GM21576 (cell line): ENCODE measurements at regions not wholly inside any gene's neighbourhood (a gene's known extent, or its start where the extent isn't known, plus 50 kb on each side); places are given as distances from the start of the nearest gene placed in this dataset.
"Not testable (repeated sequence)": the region's sequence is repeated elsewhere in the genome, so short reads cannot be mapped to it uniquely, and the experiment has no call there.

Experiments
- ATAC-seq: cut with Tn5 transposase; IDR thresholded peaks from one replicate; pipeline ENCODE4 v1.9.1; 2021; ENCODE audit warnings: mild to moderate bottlenecking, moderate library complexity; ENCODE audit not compliant: unreplicated experiment

DNA sequence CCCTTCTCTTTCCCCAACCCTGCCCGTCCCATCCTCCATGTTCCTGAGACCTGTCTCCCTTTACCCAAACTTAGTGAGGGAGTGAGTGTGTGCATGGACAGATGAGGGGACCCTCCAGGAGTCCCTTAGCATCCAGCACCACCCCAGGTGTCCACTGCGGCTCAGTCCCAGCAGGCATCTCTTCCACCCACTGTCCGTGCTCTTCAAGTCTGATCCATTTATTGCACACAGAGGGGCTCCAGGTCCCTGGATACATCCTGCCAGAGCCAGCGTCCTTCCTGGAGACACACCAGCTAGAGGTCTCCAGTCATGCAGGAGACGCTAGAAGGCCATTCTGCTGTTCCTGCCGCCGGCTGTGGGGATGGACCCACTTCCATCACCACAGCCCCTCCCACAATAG, 239.2 kb downstream of the ADGRD1 start:
- no peak for ATAC-seq

DNA sequence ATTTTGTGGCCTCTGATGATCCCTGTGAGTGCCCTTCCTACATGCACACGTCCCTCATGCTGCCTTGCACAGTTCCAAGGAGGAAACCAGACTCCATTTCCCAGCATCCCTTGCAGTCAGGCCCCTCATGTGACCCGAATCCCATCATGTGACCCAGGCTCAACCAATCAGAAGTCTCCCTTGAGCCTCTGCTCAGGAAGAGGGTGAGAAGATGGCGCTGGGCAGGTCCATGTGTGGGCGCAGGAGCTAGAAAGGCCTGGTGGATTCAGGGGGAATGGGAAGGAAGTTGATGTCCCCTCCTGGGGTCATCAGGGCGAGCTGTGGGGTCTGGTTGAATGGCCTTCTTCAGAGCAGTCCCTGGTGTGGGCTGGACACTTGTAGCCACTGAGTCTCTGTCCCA, 240.5 kb downstream of the ADGRD1 start:
- ATAC-seq, result no peak

DNA sequence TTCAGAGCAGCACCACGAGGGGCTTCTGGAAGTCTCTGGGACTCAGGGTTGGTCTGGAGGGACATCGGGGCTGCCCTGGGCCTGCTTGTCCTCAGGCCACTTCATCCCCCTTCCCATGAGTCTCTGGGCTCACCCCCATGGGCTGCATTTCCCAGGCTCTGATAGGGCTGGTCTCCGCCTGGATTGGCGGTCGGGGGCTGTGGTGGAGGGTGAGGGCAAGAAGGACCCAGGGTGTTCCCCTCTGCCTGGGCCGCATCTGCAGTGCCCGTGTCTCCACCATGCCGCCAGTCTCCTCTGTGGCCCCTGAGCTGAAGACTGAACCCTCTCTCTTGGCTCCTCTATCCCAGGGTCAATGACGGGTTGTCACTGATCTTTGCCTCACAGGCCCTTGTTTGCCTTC, 242.1 kb downstream of the ADGRD1 start:
- no peak for ATAC-seq

DNA sequence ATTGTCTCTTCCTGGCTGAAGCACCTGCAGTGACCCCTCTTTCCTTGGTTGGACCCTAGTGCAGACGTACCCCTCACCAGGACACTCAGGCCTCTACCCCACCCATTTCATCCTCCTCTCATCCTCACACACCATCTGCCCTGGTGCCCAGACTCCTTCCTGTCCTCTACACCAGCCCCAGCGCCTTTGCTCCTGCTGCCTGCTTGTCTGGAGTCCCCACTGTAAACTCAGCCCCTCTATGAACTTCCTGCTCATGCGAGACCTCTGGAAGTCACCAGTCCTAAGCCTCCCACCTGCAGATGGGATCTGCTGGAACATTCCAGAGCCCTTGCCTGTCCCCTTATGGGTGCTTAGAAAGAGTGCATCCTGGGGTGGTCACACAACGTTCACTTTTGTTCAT, 242.5 kb downstream of the ADGRD1 start:
- ATAC-seq, result no peak

DNA sequence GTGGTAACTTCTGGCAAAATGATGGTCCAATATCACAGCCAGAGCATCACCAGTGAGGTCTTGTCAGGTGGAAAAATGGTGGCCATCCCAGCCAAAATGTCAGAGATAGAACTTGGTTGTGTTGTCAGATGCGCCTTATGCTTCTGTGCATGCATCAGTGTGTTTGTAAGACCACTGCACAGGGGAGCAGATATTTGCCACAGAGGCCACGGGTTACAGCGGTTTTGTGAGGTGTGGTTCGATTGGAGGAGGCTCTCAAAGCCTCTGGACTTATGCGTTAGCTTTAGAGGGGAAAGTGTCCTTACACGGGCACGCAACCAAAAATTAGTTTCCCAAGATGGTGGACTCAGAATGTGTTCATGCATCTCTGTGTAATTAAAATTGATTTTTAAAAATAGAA, 243.8 kb downstream of the ADGRD1 start:
- no peak for ATAC-seq

DNA sequence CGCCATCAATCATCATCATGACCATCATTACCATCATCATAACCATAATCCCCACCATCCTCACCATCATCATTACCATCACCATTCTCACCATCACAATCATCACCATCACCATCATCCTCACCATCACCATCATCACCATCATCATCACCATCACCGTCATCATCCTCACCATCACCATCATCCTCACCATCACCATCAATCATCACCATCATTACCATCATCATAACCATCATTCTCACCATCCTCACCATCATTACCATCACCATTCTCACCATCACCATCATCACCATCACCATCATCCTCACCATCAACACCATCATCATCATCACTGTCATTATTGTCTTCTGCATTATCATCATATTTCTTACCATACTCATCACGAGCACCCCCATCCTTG, 245.5 kb downstream of the ADGRD1 start:
- no peak for ATAC-seq

DNA sequence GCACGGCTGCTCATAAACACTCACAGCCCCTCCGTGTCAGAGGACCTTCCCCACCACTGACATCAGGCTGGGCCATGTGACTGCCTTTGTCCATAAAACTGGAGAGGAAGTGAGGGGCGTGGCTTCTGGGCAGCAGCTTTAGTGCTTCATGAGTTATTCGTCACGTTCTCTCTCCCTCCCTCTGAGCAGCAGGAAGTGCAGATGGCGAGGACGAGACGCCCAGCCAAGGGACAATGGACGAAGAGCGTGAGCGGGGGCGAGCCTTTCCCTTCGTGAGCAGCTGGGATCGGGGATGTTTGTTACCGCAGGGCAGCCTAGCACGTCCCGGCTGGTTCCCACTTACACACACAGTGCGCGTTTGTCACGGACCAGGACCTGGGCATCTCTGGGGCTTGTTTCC, 248.2 kb downstream of the ADGRD1 start:
- not testable (repeated sequence) for ATAC-seq

DNA sequence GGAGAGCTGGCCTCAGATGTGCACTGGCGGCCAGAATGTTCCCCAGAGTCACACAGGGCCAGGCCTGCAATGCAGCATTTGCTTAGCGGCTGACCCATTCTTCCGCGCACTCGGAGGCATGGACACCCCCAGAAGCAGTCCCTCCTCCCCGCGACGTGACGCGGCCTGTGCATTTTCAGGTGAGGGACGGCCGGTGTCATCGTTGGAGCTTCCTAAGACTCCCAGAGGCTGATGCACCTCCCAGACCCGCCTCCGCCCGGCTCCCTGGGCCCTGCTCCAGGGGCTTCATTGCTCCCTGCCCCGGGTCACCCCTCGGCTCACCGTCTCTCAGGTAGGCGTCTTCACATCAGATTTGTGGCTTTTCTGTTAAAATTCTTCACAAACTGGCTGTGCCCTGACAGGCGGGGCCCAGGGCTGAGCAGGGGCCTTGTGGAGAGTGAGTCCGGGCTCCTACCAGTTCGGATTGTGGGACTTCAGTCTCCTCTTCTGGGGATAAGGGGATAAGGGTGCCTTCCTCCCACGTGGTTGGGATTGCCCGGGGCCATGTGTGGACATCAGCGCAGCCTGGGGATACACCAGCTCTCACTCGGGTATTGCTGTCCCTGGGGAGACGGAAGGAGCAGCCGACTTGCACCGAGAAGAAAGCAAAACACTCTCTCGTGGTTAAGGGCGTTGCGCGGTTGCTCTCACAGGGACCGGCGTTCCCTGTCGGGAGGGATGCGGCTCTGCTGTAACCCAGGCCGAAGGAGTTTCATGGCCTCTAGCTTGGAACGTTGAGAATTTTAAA, 249.1 kb downstream of the ADGRD1 start:
- ATAC-seq, result no peak

DNA sequence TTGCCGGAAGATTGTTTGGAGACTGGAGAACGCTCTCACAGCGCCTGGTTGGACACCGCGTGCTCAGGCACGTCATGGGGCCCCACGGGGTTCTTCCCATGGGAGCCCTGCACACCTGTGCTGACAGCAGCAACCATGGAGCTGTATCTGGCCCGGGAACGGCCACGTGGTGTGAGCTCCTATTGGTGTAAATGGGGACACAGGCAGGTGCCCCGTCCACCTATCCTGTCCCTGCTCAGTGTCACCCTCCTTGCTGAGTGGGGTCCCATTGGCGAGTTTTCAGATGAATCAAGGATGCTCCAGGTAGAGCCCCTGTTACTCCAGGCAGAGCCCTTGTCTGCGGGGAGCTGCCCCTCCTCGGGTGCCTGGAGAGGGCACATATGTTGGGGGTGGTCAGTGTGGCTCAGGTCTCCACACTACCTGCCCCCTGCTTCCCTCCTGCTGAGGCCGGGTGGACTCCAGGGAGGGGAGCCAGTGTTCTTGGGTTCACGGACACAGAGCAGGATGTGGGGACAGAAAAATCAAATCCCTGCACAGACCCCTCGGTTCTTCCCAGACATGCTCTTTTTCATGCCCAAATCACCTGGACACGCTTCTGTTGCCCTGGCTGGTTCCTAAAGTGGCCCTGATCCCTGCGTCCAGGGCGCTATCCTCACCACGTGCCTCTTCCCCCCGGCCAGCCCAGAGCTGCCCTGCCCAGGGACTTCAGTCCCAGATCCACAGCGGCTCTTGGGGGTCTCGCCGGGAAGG, 250.1 kb downstream of the ADGRD1 start:
- no peak for ATAC-seq

DNA sequence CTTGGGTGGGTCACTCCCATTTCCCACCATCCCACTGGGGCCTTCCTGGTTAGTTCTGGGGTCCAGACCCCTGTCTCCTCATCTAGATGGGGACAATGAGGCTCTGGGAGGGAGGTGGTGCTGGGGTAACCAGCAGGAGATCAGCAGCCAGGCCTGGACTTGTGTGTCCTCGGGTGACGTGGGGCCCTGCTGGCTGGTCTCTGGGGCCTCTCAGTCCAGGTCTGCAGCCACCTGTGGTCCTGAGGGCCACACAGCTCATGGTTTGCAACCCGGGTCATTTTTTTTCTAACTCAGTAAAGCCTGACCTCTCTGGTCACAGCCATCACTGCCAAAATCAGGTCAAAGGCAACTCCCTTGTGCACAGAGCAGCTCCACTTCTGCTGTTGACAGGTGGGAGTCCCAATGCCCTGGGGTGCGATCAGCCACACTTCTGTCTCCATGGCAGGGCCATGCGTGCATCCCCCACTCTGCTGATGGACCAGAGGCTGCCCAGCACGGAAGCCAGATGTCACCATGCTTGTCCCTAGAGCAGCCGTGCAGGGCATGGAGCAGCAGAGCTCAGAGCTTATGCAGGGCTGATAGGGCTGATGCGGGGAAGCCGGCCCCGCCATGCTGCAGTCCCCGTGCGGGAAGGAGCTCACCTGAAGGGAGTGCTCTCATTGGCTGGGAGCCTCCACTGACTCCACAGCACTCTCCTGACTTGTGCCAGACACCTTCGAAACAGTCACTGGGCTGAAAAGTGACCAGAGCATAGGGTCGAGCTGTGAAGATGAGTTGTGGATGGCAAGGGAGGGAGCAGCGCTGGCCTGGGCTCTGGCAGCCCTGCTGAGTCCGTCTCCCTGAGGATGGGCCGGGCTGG, 250.9 kb downstream of the ADGRD1 start:
- ATAC-seq, result no peak

DNA sequence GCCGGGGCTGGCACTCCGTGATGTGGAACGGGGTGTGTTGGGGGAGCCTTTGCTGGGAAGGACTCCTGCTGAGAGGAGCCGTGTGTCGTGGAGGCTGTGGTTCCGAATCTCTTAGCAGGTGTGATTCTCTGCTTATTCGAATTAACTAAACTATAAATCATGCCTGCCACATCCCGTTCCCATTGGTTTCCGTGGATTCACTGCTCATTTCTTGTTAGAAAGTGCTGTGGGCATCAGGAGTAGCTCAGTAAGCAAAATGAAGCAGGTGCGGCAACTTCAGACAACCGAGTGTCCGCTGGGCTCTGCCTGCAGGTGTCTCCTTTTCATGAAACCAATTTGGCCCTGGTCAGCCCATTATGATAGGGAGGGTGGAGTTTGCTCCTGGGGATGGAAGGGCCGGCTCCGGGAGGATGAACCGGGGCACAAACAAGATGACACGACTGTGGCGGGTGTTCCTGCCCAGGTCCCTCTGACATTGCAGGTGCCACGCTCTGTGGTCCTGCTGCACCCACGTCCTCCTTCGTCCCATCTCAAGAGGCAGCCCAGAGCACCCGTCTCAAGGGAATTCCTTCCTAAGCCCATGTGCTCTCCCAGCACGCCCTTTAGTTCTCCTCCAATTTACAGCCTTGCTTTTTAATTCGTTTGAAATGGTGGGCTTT, 251.7 kb downstream of the ADGRD1 start:
- not testable (repeated sequence) for ATAC-seq

DNA sequence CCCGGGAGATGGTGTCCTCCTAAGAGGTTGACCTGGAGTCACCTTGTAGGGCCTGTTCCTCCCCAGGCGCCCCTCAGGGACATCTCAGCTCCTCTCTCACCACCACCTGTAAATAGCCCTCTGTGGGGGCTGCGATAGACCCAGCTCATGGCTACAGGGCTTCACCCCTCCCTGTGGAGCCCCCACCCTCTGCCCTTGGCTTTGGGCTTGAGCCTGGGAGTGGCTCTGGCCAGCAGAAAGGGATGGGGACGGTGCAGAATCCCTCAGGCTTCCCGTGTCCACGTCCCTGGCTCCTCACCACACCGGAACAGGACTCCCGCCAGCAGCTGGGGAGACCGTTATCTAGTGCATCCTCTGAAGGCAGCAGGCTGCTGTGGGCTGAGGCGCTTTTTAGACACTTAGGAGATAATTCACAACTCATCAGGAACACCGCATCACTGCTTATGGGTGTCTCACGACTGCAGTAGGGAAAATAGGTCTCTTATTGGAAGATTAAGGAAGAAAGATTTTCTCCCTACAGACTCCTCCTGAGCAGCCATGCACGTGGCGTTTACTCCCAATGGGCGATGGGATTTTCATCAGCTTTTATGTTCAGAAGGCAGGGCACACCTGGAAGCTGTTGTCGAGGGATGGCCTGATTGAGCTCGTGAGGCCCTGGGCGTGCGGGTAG, 253.1 kb downstream of the ADGRD1 start:
- ATAC-seq, result not testable (repeated sequence)

DNA sequence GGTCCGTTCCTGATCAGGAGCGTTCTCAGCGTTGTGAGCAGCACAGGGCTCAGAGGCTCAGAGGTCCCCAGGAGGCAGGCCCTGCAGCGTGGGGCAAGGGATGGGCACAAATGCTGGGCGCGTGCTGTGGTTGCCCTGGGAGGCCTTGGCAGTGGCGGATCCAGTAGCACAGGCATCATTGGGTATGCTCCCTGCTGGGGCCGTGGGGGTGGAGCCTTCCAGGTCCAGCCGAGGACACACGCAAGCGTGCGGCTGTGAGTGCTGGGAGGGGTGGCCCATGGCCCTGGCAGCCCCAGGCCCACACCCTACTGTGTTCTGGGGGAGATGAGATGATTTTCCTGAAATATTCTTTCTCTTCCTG, 253.6 kb downstream of the ADGRD1 start:
- ATAC-seq, result not testable (repeated sequence)

DNA sequence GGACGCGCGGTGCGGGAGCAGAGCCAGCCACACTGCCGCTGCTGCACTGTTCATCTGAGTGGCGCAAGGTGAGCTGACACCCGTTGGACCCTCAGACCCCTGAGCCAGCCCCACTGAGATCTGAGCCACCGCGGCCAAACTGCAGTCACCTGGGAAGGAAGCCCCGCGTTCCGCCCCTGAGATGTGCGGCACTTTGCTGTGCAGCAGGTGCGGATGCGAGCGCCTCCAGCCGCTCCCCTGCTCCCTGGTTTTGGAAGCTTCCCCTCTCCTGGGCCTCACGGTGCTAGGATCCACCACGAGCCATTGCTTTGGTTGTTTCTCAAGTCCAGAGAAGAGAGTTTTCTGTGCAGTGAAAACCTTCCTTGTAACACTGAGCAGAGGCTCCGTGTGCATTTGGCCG, 254.1 kb downstream of the ADGRD1 start:
- ATAC-seq, result not testable (repeated sequence)

DNA sequence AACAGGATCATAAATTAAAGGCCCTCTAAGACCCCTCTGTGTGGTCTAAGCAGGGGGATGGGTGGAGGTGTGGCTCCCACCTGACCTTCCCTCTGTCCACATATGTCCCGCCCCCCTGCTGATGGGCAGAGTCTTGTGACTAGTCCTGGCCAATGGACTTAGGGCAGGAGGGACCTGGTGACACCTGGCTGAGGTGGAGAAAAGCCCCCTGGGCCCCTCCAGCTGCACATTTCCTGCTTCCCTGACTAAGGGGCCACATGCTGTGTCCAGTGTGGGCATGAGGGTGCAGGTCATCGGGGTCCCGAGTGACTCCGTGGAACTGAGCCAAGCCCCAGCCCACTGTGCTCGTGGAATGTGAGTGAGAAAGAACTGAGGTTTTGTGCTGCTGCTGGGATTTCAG, 254.7 kb downstream of the ADGRD1 start:
- no peak for ATAC-seq

DNA sequence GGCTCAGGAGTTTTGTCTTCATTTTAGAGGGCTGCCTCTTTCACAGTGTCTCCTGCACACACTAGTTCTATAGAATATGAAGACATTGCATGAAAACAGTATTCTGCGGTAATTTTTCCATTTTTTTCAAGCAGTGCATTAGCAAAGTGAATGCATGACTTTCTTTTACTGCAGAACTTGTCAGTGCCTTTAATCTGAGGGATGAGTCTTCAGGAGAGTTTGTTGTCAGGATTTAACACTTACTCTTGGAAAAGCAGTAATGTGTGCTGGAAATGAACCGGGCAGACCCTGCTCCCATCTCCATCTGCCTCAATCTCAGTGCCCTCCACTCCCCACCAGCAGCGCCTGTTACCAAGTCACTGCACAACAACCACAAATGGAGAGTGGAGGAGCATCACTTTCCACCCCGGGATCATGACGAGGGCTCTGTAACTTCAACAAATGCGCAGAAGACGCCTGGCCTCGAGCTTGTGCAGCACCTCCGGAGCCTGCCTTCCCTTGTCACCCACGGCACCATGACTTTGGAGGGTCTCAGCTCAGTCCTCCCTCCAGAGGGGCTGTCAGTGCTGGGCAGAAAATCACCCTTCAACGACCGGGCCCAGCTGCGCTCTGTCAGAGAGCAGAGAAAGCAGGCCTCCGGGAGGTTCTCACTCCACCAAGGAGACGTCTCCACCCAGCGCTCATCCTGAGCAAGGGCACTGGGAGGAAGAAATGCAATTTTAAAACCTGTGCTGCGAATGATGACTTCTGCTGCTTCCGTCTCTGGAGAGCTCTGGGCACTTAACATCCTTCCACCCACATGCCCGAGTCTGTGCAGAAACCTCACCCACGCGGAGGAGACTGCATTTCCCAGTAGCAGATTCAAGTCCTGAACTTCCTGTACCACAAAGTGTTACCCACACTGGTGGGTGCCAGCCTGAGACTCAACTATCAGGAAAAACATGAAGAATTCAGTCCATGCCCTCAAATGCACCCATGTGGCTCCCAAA, 255.7 kb downstream of the ADGRD1 start:
- ATAC-seq, result no peak

DNA sequence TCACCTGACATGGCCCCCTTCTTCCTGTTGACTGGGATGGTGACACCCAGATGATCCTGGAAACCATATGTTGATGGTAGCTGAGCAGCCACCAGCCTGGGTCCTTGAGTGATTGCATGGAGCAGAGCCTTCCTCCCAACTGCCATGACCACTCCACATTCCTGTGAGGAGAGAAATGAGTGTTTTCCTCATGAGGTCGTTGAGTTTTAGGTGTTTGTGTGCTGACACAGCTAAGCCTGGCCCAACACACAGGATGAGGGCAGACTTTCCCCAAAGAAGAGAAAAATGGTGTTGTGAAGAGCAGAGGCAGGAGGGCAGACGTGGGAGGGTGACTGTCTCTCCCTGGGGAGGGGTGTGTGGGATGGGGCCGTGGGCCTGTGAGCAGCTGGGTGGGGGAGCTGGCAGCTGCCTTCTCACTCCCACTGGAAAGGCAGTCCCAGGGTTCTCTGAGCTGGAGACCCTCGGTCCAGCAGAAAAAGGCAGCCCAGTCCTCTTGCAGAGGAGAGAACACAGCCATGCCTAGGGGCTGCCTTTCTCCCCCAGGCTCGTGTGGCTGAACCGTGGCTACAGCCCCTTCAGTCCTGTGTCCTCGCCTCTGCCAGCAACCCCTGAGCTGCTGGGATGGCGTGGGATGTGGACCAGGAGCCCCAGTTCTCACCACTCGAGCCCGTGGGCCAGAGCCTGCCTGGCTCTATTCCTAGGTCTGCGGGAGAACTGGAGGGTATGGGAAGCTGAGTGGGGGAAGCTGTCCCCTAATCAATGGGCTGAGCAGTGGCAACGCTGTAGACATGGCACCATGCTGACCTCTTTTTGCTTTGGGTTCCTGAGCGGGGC, 257.0 kb downstream of the ADGRD1 start:
- ATAC-seq, result no peak

DNA sequence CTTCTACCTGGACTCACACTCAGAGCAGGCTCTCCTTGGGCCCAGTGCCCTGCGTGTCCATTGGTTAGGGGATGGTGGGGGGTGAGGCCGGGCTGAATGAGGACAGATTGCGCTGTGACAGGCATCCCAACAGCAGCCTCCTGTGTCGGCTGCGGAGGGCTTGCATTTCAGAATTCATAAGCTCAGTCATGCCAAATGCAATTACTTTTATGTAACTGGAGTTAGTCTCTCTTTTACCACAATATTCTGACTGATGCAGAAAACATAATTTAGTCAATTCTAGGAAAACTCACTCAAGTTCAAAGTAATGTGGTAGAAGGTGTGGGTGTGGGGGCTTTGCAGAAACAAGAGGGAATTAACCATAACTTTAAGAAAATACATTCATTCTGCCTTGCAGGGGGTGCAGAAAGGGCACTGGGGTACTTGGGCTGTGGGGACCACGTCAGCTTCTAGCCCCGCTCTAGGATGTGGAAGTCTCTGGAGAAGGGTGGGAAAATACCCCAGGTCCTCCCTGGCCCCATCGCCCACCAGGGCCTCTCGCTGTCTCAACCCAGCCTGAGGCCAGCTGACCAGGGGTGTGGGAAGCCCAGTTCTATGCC, 257.7 kb downstream of the ADGRD1 start:
- no peak for ATAC-seq
